ENCODE measurements at regions not wholly inside any gene's neighbourhood (a gene's known extent, or its start where the extent isn't known, plus 50 kb on each side); places are given as distances from the start of the nearest gene placed in this dataset.

- TF ChIP-seq CTCF (optimal IDR thresholded peaks at IDR 0.05 in 1 of 3, IDR thresholded peaks at IDR 0.05 in 1 of 3, conservative IDR thresholded peaks at IDR 0.05 in 1 of 3; ENCODE audit: extremely low read depth in 1 of 3, insufficient read depth in 2 of 3, low read length in 3 of 3), result no peak
- TF ChIP-seq EZH2 (IDR thresholded peaks at IDR 0.05; ENCODE audit: low read length), result no peak
Observed at GRCh38 chr5:17810734-17811133, 176.5 kb downstream of the TAF11L14 start.
